B cell (primary cell): ENCODE measurements at regions not wholly inside any gene's neighbourhood (a gene's known extent, or its start where the extent isn't known, plus 50 kb on each side); places are given as distances from the start of the nearest gene placed in this dataset.

Source experiments
- ATAC-seq: fragments of 200-7000 bp; cut with Tn5 transposase; one replicate; pipeline ENCODE4 v1.10.0; 2021; ENCODE audit warnings: low read depth, mild to moderate bottlenecking, moderate number of reproducible peaks, moderate library complexity
- CTCF ChIA-PET: fragments of 350-600 bp; sonication (Branson Sonifier 250); formaldehyde crosslinking; loops from one replicate; lab custom pipeline; 2021; ENCODE audit warnings: antibody characterized with exemption, inconsistent platforms; lab: Charles Lee
- POLR2A ChIA-PET: fragments of 350-600 bp; sonication (Branson Sonifier 250); formaldehyde crosslinking; loops from one replicate; lab custom pipeline; 2021; ENCODE audit warnings: antibody characterized with exemption; lab: Charles Lee
- DNase-seq: peaks from one replicate; pipeline ENCODE4 v3.0.0; 2013
- H2AFZ ChIP-seq: 2 replicates; pipeline ENCODE4 v1.6.1; 2012; ENCODE audit warnings: mild to moderate bottlenecking, low read depth, low read length; ENCODE audit not compliant: insufficient read depth, poor library complexity, severe bottlenecking
- H3K27ac ChIP-seq, 2 donors: 1 replicate in 1 of 2; 2 replicates in 1 of 2; pipeline ENCODE4 v1.5.1; 2012 to 2013; ENCODE audit warnings: low read length in 2 of 2, mild to moderate bottlenecking in 2 of 2, moderate library complexity in 1 of 2
- H3K27me3 ChIP-seq, 4 experiments: fragments of 200-600 bp in 1 of 4; sonication (generic) in 1 of 4; replicated peaks in 1 of 4; 1 replicate in 2 of 4; 2 replicates in 2 of 4; pipeline versions ENCODE4 v1.6.1 to v1.7.0; 2013 to 2016; ENCODE audit warnings: low read length in 3 of 4, mild to moderate bottlenecking in 2 of 4, mixed read lengths in 1 of 4, moderate library complexity in 1 of 4; ENCODE audit not compliant: insufficient read depth in 4 of 4, control insufficient read depth in 3 of 4; ENCODE audit errors: control extremely low read depth in 1 of 4
- H3K36me3 ChIP-seq, 2 experiments: replicated peaks in 1 of 2; 1 replicate in 1 of 2; 2 replicates in 1 of 2; pipeline versions ENCODE4 v1.6.1 to v1.7.1; 2013; ENCODE audit warnings: low read length in 1 of 2; ENCODE audit not compliant: insufficient read depth in 2 of 2, control insufficient read depth in 1 of 2; ENCODE audit errors: control extremely low read depth in 1 of 2, extremely low read depth in 1 of 2
- H3K4me1 ChIP-seq, 2 donors: fragments of 200-600 bp in 1 of 2; sonication (generic) in 1 of 2; 1 replicate in 1 of 2; 2 replicates in 1 of 2; pipeline versions ENCODE4 v1.5.1 to v1.6.1; 2013 to 2017; ENCODE audit warnings: low read length in 2 of 2; ENCODE audit not compliant: control insufficient read depth in 2 of 2, insufficient read depth in 2 of 2
- H3K4me2 ChIP-seq: replicated peaks from 2 replicates; pipeline ENCODE3; 2012; ENCODE audit warnings: mild to moderate bottlenecking, low read depth, low read length; ENCODE audit not compliant: poor library complexity, severe bottlenecking
- H3K4me3 ChIP-seq, 5 experiments: fragments of 200-600 bp in 1 of 5; sonication (generic) in 1 of 5; 1 replicate in 3 of 5; 2 replicates in 2 of 5; pipeline versions ENCODE4 v1.5.1 to v1.7.0; 2011 to 2016; ENCODE audit warnings: low read length in 4 of 5, mild to moderate bottlenecking in 4 of 5, low read depth in 2 of 5, control low read depth in 1 of 5, moderate library complexity in 1 of 5; ENCODE audit not compliant: insufficient read depth in 1 of 5; ENCODE audit errors: control extremely low read depth in 1 of 5, extremely low read depth in 1 of 5
- H3K79me2 ChIP-seq: fragments of 200-600 bp; sonication (generic); one replicate; pipeline ENCODE4 v1.6.0; 2016; ENCODE audit warnings: low read length; ENCODE audit not compliant: control insufficient read depth, insufficient read depth
- H3K9ac ChIP-seq: fragments of 200-600 bp; sonication (generic); 2 replicates; pipeline ENCODE4 v1.6.1; 2017; ENCODE audit warnings: mild to moderate bottlenecking, low read length, moderate library complexity
- H3K9me3 ChIP-seq, 3 donors: one replicate each; pipeline versions ENCODE4 v1.6.1 to v1.7.1; 2013; ENCODE audit warnings: low read length in 2 of 3; ENCODE audit not compliant: control insufficient read depth in 2 of 3, insufficient read depth in 1 of 3; ENCODE audit errors: control extremely low read depth in 1 of 3
- H4K20me1 ChIP-seq: 2 replicates; pipeline ENCODE4 v1.6.0; 2012; ENCODE audit warnings: mild to moderate bottlenecking, low read length; ENCODE audit not compliant: insufficient read depth, control insufficient read depth, poor library complexity, severe bottlenecking
- H3K27ac Mint-ChIP-seq: one replicate; pipeline ENCODE4 v1.8.0; 2021; ENCODE audit warnings: mixed read lengths
- H3K27me3 Mint-ChIP-seq: one replicate; pipeline ENCODE4 v1.8.0; 2021; ENCODE audit warnings: mixed read lengths
- H3K4me1 Mint-ChIP-seq: one replicate; pipeline ENCODE4 v1.8.0; 2021; ENCODE audit warnings: mixed read lengths
- H3K4me3 Mint-ChIP-seq: one replicate; pipeline ENCODE4 v1.8.0; 2021; ENCODE audit warnings: mixed read lengths
- H3K9me3 Mint-ChIP-seq: one replicate; pipeline ENCODE4 v1.8.0; 2022; ENCODE audit warnings: mixed read lengths; ENCODE audit not compliant: insufficient read depth
- EZH2 ChIP-seq: IDR thresholded peaks from 2 replicates; pipeline ENCODE4 v1.6.1; 2012; ENCODE audit warnings: borderline replicate concordance, low read depth, mild to moderate bottlenecking, moderate library complexity, low read length; ENCODE audit not compliant: insufficient read depth, poor library complexity, severe bottlenecking
- WGBS: methylation state at CpG from one replicate; pipeline ENCODE4 v1.1.5; 2013; ENCODE audit warnings: missing lambda C conversion rate; ENCODE audit not compliant: insufficient coverage; 5-methylcytosine and 5-hydroxymethylcytosine counted together
- intact Hi-C: fragments of 100-400 bp; cut with micrococcal nuclease; formaldehyde crosslinking; loops from one replicate; pipeline ENCODE4 v1.10.0; 2022
- TF ChIP-seq, protein P1 (sequence below): fragments of 200-600 bp; IDR thresholded peaks from one replicate; pipeline ENCODE4 v1.8.0; 2022; ENCODE audit warnings: antibody characterized with exemption, mild to moderate bottlenecking

- intact Hi-C loops: no loop called here
- CTCF ChIA-PET: no interaction called here
- no peaks in the 10 kb centered on the region for H3K4me1 ChIP-seq
- Mint-ChIP-seq H3K27me3 (no peaks in the 10 kb centered on the region), H3K4me3 (no peak overlapping the region), H3K9me3 (no peaks in the 10 kb centered on the region), H3K4me1 (no peaks in the 10 kb centered on the region), H3K27ac (no peak overlapping the region)
- TF ChIP-seq EZH2: no peak
- TF ChIP-seq, protein P1, sequence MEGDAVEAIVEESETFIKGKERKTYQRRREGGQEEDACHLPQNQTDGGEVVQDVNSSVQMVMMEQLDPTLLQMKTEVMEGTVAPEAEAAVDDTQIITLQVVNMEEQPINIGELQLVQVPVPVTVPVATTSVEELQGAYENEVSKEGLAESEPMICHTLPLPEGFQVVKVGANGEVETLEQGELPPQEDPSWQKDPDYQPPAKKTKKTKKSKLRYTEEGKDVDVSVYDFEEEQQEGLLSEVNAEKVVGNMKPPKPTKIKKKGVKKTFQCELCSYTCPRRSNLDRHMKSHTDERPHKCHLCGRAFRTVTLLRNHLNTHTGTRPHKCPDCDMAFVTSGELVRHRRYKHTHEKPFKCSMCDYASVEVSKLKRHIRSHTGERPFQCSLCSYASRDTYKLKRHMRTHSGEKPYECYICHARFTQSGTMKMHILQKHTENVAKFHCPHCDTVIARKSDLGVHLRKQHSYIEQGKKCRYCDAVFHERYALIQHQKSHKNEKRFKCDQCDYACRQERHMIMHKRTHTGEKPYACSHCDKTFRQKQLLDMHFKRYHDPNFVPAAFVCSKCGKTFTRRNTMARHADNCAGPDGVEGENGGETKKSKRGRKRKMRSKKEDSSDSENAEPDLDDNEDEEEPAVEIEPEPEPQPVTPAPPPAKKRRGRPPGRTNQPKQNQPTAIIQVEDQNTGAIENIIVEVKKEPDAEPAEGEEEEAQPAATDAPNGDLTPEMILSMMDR: no peak
- POLR2A ChIA-PET: no interaction called here
- H3K27me3 ChIP-seq: no peaks in the 10 kb centered on the region
- no peaks in the 10 kb centered on the region for H3K79me2 ChIP-seq
- ATAC-seq (no peak), DNase-seq (no peak)
- no peak overlapping the region for H2AFZ ChIP-seq
- no peak overlapping the region for H3K4me3 ChIP-seq
- H3K9me3 ChIP-seq: peaks cover 0 to 1% (median 0%) of the 10 kb centered on the region in 3 donors
- no peak overlapping the region for H3K27ac ChIP-seq
- H3K36me3 ChIP-seq: no peaks in the 10 kb centered on the region
- no peak overlapping the region for H3K9ac ChIP-seq
- no peaks in the 10 kb centered on the region for H4K20me1 ChIP-seq
- WGBS: 95% methylated on average over 2 of the region's 4 CpGs
- no peak overlapping the region for H3K4me2 ChIP-seq
Measured at GRCh38 chr13:90713441-90714133, 633.9 kb upstream of the MIR17HG start.

DNA sequence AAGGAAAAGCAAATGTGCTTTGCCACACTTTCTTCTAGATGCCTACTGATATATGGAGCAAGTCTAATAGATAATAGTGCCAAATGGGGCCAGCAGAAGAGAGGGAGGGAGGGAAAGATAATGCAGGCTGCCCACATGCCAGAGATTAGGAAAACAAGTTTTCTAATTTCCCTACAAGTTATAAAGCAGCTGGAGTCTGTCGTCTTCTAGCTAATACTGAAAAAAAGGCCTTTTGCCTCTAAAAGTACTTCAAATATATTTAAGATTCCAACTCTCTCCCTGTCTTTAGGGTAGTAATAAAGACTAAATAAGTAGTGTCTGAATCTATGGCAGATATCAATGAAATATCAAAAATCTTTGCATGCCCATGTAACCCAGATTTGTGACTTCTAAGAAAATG is 632.0 kb upstream of the MIR17HG start:
- no peak overlapping the region for H3K27ac ChIP-seq
- Mint-ChIP-seq H3K4me3 (no peak overlapping the region), H3K27me3 (no peaks in the 10 kb centered on the region), H3K27ac (no peak overlapping the region), H3K9me3 (peaks cover 4% of the 10 kb centered on the region), H3K4me1 (no peaks in the 10 kb centered on the region)
- POLR2A ChIA-PET: no interaction called here
- H3K9ac ChIP-seq: no peak overlapping the region
- intact Hi-C loops: no loop called here
- H3K4me1 ChIP-seq: no peaks in the 10 kb centered on the region
- DNase-seq: no peak
- H2AFZ ChIP-seq: no peak overlapping the region
- H4K20me1 ChIP-seq: no peaks in the 10 kb centered on the region
- CTCF ChIA-PET: no interaction called here
- TF ChIP-seq, protein P1: no peak
- TF ChIP-seq EZH2: no peak
- no peaks in the 10 kb centered on the region for H3K36me3 ChIP-seq
- no peak overlapping the region for H3K4me3 ChIP-seq
- no peak for ATAC-seq
- H3K9me3 ChIP-seq: peaks cover 0 to 1% (median 0%) of the 10 kb centered on the region in 3 donors
- no CpG with 5 or more reads among the region's 1 CpG for WGBS
- no peak overlapping the region for H3K4me2 ChIP-seq
- H3K27me3 ChIP-seq: no peaks in the 10 kb centered on the region
- no peaks in the 10 kb centered on the region for H3K79me2 ChIP-seq
